GM21619 (cell line): ENCODE measurements at regions not wholly inside any gene's neighbourhood (a gene's known extent, or its start where the extent isn't known, plus 50 kb on each side); places are given as distances from the start of the nearest gene placed in this dataset.
"Not testable (repeated sequence)": the region's sequence is repeated elsewhere in the genome, so short reads cannot be mapped to it uniquely, and the experiment has no call there.

Experiments
- ATAC-seq: cut with Tn5 transposase; IDR thresholded peaks from one replicate; pipeline ENCODE4 v1.9.1; 2021; ENCODE audit not compliant: unreplicated experiment

- ATAC-seq = no peak
These were observed 279.5 kb downstream of the FOXL1 start for GRCh38 chr16:86857807-86858206.

DNA sequence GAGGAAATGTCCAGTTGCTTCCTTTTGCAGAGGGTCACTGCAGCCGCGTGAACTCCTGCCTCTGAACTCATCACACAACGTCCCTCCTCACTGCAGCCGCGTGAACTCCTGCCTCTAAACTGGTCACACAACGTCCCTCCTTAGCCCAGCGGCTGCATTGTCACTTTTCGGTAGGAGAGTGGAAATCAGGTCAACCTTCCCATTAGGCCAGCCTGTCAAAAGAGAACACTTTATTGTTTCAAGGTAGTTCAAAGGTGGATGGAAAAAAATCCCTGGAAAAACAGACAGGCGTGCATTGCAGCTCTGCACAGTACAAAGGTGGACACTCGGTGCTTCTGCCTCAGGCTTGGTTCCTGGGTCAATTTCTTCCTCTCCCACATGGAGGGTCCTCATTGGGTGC, 280.2 kb downstream of the FOXL1 start:
- ATAC-seq = no peak

GRCh38 chr16:86861270-86861858, 283.0 kb downstream of the FOXL1 start:
- not testable (repeated sequence) for ATAC-seq

- no peak for ATAC-seq
These were observed 284.4 kb downstream of the FOXL1 start for GRCh38 chr16:86862595-86863280.

GRCh38 chr16:86863609-86864008, 285.3 kb downstream of the FOXL1 start:
- no peak for ATAC-seq

DNA sequence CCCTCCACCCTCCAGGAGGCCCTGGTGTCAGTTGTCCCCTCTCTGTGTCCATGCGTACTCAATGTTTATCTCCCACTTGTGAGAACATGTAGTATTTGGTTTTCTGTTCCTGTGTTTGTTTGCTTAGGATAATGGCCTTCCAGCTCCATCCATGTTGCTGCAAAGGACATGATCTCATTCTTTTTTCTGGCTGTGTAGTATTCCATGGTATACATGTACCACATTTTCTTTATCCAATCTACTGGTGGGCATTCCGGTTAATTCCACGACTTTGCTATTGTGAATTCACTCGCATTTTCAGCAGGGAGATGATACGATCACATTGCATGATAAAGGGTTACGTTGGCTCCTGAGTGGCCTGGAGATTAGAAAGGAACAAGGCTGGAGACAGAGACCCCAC, 286.2 kb downstream of the FOXL1 start:
- no peak for ATAC-seq

- ATAC-seq = no peak
These were observed 287.7 kb downstream of the FOXL1 start for GRCh38 chr16:86865851-86866662.

DNA sequence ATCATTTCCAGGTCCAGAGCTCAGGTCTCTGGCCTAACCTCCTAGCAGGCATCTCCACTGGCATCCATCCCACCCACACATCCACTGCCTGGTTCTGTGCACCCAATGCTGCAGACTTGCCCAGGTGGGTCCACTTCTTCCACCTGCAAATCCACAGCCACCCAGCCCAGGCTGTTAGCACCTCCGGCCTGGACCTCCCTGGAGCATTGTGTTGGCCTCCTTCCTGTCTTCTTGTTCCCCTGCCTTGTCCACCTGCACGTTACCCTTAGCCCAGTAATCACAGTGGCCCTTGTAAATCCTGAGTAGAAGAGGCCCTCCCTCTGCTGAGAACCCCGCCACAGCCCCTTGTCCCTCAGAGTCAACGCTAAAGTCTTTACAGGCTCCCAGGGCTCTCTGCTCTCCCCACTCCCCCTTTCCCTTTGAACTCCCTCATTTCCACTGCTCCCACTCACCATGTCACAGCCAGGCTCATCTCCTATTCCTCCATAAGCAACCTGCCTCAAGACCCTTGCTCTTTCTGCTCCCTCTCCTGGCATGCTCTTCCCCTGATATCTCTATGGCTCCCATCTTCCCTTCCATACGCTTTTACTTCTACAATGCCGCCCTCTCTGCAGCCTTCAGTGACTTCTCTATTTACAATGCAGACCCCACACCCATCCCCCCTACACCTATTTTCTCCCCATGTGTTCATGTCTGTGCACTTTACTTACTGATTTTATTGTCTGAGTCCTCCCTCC, 288.8 kb downstream of the FOXL1 start:
- ATAC-seq = no peak

GRCh38 chr16:86868070-86868469, 289.7 kb downstream of the FOXL1 start:
- ATAC-seq = no peak

DNA sequence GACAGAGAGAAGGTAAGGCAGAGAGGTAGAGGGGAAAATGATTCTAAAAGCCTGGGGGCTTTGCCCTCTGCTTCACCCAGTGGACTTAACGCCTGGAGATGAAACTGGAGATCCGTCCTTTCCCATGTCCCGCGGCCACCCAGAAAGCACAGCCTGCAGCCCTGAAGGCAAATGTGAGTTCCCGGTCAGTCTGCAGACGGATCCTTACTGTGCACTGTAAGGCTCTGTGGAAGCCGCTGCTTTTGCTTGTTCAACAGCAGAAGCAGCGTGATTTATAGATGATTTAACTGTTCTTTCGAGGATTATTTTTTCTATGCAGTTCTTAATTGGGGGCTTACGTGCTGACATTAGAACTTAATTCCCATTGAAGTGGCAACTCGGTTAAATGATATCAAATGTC, 290.4 kb downstream of the FOXL1 start:
- ATAC-seq = no peak

GRCh38 chr16:86869288-86870022, 291.1 kb downstream of the FOXL1 start:
- ATAC-seq = no peak

GRCh38 chr16:86870380-86870779, 292.0 kb downstream of the FOXL1 start:
- no peak for ATAC-seq

DNA sequence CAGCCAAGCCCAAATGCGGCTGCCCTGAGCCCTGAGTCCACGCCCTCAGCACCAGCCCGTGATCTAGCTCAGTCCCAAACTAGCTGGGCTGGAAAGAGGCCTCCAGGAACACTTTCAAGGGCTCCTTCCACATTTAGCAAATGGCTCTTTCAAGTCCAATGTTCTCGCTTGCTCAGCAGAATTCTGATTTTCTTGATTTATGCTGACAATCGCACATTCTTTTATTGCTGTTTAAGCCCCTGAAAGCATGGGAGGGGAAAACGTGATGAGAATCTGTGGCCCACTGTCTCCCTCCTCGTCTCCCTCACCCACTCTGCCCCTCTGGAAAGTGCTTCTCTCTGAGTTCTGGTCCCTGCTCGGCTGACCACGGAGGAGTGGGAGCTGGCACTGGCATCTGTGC, 293.8 kb downstream of the FOXL1 start:
- ATAC-seq = no peak

GRCh38 chr16:86872833-86873232, 294.5 kb downstream of the FOXL1 start:
- ATAC-seq = no peak

- ATAC-seq = no peak
These were observed 295.8 kb downstream of the FOXL1 start for GRCh38 chr16:86874141-86874540.

GRCh38 chr16:86876499-86876898, 298.1 kb downstream of the FOXL1 start:
- no peak for ATAC-seq

- ATAC-seq = no peak
These were observed 298.8 kb downstream of the FOXL1 start for GRCh38 chr16:86877108-86877507.

GRCh38 chr16:86877835-86878234, 299.5 kb downstream of the FOXL1 start:
- no peak for ATAC-seq

DNA sequence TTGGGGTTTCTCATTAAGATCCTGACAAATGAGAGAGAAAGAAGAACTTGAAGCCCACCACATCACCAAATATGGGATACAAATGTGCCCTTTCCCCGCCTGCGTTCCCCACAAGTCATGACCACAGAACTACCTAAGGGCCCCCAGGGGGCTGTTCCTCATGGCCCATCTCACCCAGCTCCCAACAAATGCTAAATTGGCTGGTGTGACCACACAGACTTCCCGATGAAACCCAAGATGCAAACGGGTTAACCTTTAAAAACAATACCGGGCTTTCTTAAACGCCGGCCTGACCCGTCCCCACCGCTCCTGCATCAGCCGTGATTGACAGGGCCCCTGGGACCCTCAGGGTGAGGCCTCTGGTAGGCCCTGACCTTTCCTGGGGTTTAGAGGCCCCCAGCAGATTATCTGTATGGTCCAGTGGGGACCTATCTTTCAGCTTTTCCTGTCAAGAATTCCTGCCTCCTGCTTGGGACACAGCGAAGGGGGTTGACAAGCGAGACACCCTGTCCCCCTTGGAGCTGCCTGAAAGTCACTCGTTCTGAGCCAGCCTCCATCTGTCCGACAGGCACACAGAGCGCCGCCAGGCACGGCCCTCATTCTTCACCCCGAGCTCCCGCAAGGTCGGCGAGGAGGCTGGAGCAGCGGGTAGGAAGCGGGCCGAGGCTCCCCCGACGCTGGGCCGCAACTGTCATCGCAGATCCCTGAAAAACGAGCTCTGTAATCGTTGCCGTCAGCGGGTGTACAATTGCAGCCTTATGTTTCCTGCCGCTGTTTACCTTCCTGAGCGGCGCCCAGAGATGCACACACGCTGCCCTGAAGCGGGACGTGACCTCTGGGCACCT, 300.1 kb downstream of the FOXL1 start:
- ATAC-seq = no peak

GRCh38 chr16:86879268-86879667, 300.9 kb downstream of the FOXL1 start:
- ATAC-seq = no peak
